Vagina (tissue), 2 donors: ENCODE measurements at regions not wholly inside any gene's neighbourhood (a gene's known extent, or its start where the extent isn't known, plus 50 kb on each side); places are given as distances from the start of the nearest gene placed in this dataset.

Experiments used
- POLR2A ChIP-seq, 2 donors: fragments of 450-650 bp; IDR thresholded peaks; one replicate each; pipeline ENCODE4 v1.6.1; 2017; ENCODE audit warnings: antibody characterized with exemption in 2 of 2, mild to moderate bottlenecking in 2 of 2, moderate library complexity in 2 of 2
- POLR2AphosphoS5 ChIP-seq, 2 donors: sonication (generic); formaldehyde crosslinking; IDR thresholded peaks; one replicate each; pipeline ENCODE4 v1.9.0; 2017; ENCODE audit warnings: antibody characterized with exemption in 2 of 2, mild to moderate bottlenecking in 2 of 2, low read depth in 1 of 2; ENCODE audit not compliant: insufficient read depth in 1 of 2
- TF ChIP-seq, protein P1 (sequence below), 3 experiments: fragments of 450-650 bp in 2 of 3; fragments of 200-600 bp in 1 of 3; sonication (generic) in 1 of 3; IDR thresholded peaks; one replicate each; pipeline ENCODE4 v1.5.1; 2017 to 2019; ENCODE audit warnings: antibody characterized with exemption in 3 of 3, mild to moderate bottlenecking in 2 of 3, moderate library complexity in 2 of 3

DNA sequence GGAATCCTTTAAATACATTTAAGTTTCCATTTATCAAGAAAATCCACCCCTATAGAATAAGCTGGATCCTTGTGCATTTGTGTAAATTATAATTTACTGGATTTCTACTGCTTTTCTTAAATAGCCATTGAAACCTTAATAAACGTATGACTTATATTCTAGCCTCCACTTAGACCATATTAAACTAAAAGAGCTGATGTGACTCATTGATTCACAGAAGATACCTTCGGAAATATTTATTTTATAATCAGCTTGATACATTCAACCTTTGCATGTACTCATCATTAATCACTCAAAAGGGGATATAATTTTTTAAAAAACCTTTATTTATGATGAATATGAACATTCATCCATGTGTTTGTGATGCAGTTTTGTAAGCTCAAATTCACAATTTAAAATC is 136.3 kb downstream of the SPRY2 start:
- TF ChIP-seq, protein P1, sequence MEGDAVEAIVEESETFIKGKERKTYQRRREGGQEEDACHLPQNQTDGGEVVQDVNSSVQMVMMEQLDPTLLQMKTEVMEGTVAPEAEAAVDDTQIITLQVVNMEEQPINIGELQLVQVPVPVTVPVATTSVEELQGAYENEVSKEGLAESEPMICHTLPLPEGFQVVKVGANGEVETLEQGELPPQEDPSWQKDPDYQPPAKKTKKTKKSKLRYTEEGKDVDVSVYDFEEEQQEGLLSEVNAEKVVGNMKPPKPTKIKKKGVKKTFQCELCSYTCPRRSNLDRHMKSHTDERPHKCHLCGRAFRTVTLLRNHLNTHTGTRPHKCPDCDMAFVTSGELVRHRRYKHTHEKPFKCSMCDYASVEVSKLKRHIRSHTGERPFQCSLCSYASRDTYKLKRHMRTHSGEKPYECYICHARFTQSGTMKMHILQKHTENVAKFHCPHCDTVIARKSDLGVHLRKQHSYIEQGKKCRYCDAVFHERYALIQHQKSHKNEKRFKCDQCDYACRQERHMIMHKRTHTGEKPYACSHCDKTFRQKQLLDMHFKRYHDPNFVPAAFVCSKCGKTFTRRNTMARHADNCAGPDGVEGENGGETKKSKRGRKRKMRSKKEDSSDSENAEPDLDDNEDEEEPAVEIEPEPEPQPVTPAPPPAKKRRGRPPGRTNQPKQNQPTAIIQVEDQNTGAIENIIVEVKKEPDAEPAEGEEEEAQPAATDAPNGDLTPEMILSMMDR (IDR thresholded peaks at IDR 0.05): no peak
- no peak for TF ChIP-seq POLR2AphosphoS5 (IDR thresholded peaks at IDR 0.05; ENCODE audit: insufficient read depth in 1 of 2, low read depth in 1 of 2)
- TF ChIP-seq POLR2A (IDR thresholded peaks at IDR 0.05): no peak
